Thyroid gland (tissue), 4 donors: ENCODE measurements at regions not wholly inside any gene's neighbourhood (a gene's known extent, or its start where the extent isn't known, plus 50 kb on each side); places are given as distances from the start of the nearest gene placed in this dataset.

ENCODE experiments used
- DNase-seq, 2 donors: peaks; one replicate each; pipeline ENCODE4 v3.0.0-alpha.2; 2019
- H3K27ac ChIP-seq, 3 donors: fragments of 200-600 bp; sonication (generic); 1 replicate in 2 of 3; 2 replicates in 1 of 3; pipeline ENCODE4 v1.5.1; 2016 to 2019; ENCODE audit warnings: mild to moderate bottlenecking in 1 of 3, moderate library complexity in 1 of 3
- H3K27me3 ChIP-seq: fragments of 200-600 bp; sonication (generic); one replicate; pipeline ENCODE4 v1.5.1; 2019
- H3K36me3 ChIP-seq, 2 donors: fragments of 200-600 bp; sonication (generic); one replicate each; pipeline ENCODE4 v1.5.1; 2016 to 2019
- H3K4me1 ChIP-seq, 2 donors: fragments of 200-600 bp; sonication (generic); one replicate each; pipeline ENCODE4 v1.5.1; 2017 to 2019
- H3K4me3 ChIP-seq, 3 donors: fragments of 200-600 bp; sonication (generic); replicated peaks in 1 of 3; 1 replicate in 2 of 3; 2 replicates in 1 of 3; pipeline ENCODE4 v1.5.1; 2016; ENCODE audit warnings: mild to moderate bottlenecking in 1 of 3
- H3K9me3 ChIP-seq: fragments of 200-600 bp; sonication (generic); one replicate; pipeline ENCODE4 v1.5.1; 2017
- POLR2A ChIP-seq, 2 donors: fragments of 450-650 bp; IDR thresholded peaks; one replicate each; pipeline ENCODE4 v1.6.1; 2017; ENCODE audit warnings: antibody characterized with exemption in 2 of 2, mild to moderate bottlenecking in 2 of 2, moderate library complexity in 1 of 2
- WGBS, 2 donors: methylation state at CpG; one replicate each; pipeline ENCODE4 v1.1.5; 2017; 5-methylcytosine and 5-hydroxymethylcytosine counted together
- intact Hi-C: fragments of 100-400 bp; cut with DNase I; formaldehyde crosslinking; loops from one replicate; pipeline ENCODE4 v1.15.1; 2023
- TF ChIP-seq, protein P1 (sequence below), 6 experiments: fragments of 200-600 bp in 3 of 6; fragments of 450-650 bp in 3 of 6; sonication (generic) in 3 of 6; IDR thresholded peaks; one replicate each; pipeline ENCODE4 v1.5.1; 2016 to 2019; ENCODE audit warnings: antibody characterized with exemption in 6 of 6, mild to moderate bottlenecking in 2 of 6, inconsistent platforms in 1 of 6, moderate library complexity in 1 of 6

DNA sequence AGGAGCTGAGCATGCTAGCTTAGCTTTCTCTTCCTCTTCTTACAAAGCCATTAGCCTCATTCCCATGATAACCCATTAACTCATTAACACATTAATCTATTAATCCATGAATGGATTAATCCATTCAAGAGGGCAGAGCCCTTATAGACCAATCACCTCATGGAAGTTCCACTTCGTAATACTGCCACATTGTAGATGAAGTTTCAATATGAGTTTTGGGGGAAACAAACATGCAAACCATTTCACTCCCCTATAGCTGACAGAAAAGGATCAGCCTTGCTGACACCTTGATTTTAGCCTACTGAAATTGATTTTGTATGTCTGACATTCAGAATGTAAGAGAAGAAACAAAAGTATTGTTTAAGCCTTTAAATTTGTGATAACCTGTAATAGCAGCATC, 251.8 kb upstream of the GALNTL6 start:
- intact Hi-C loops, result no loop called here
- Histone ChIP-seq H3K4me3 (no peak overlapping the region), H3K9me3 (no peaks in the 10 kb centered on the region), H3K4me1 (no peaks in the 10 kb centered on the region), H3K36me3 (no peaks in the 10 kb centered on the region), H3K27ac (no peak overlapping the region), H3K27me3 (no peaks in the 10 kb centered on the region)
- TF ChIP-seq, protein P1, sequence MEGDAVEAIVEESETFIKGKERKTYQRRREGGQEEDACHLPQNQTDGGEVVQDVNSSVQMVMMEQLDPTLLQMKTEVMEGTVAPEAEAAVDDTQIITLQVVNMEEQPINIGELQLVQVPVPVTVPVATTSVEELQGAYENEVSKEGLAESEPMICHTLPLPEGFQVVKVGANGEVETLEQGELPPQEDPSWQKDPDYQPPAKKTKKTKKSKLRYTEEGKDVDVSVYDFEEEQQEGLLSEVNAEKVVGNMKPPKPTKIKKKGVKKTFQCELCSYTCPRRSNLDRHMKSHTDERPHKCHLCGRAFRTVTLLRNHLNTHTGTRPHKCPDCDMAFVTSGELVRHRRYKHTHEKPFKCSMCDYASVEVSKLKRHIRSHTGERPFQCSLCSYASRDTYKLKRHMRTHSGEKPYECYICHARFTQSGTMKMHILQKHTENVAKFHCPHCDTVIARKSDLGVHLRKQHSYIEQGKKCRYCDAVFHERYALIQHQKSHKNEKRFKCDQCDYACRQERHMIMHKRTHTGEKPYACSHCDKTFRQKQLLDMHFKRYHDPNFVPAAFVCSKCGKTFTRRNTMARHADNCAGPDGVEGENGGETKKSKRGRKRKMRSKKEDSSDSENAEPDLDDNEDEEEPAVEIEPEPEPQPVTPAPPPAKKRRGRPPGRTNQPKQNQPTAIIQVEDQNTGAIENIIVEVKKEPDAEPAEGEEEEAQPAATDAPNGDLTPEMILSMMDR (IDR thresholded peaks at IDR 0.05), result no peak
- TF ChIP-seq POLR2A (IDR thresholded peaks at IDR 0.05), result no peak
- DNase-seq, result no peak
- WGBS, 2 donors, result 86 to 92% methylated on average over 1 of the region's 1 CpG

DNA sequence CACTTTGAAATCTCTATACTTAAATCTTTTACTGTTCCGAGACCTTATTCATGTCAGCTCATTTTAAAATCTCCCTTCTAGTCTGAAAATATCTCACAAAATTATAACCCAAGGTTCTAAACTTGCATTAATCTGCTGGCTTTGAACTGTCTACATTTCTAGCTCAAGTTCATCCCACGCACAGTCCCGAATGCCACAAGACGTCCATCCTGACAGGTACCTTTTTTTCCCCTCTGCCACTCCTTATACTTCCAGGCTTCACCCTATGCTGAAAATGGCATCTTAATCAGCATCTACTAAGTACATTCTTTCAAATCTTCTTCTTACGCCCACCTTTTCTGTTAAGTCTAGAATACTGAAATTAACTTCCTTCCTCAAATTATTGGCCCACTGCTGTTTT, 259.2 kb upstream of the GALNTL6 start:
- Histone ChIP-seq H3K4me3 (no peak overlapping the region), H3K36me3 (no peaks in the 10 kb centered on the region), H3K27ac (no peak overlapping the region), H3K4me1 (no peaks in the 10 kb centered on the region), H3K27me3 (no peaks in the 10 kb centered on the region), H3K9me3 (no peaks in the 10 kb centered on the region)
- WGBS, 2 donors, result 91 to 93% methylated on average over 5 of the region's 5 CpGs
- DNase-seq, result no peak
- no peak for TF ChIP-seq POLR2A (IDR thresholded peaks at IDR 0.05)
- TF ChIP-seq, protein P1 (IDR thresholded peaks at IDR 0.05), result no peak
- intact Hi-C loops, result no loop called here

DNA sequence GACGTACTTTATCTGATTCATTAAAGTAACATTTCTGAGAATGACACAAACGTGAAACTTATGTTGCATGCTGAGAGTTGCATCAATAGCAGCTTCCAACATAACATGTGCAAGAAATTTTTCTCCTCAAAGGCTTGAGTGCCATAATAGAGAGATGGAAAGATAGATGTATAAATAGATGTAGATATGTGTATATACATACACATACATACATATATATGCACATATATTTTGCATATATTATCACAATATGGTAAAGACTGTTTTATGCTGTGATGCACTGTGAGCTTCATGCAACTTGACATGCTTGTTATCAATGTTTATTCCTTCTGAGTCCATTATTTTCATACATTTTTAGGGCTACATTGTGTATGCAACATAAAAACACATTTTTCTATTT, 270.6 kb upstream of the GALNTL6 start:
- no peaks in the 10 kb centered on the region for H3K36me3 ChIP-seq
- H3K9me3 ChIP-seq, result no peaks in the 10 kb centered on the region
- no peak overlapping the region for H3K4me3 ChIP-seq
- intact Hi-C loops, result no loop called here
- no peak for TF ChIP-seq POLR2A (IDR thresholded peaks at IDR 0.05)
- TF ChIP-seq, protein P1 (IDR thresholded peaks at IDR 0.05), result no peak
- WGBS, 2 donors, result 85 to 87% methylated on average over 2 of the region's 2 CpGs
- DNase-seq, result no peak
- H3K4me1 ChIP-seq, result no peaks in the 10 kb centered on the region
- no peak overlapping the region for H3K27ac ChIP-seq
- H3K27me3 ChIP-seq, result no peaks in the 10 kb centered on the region

DNA sequence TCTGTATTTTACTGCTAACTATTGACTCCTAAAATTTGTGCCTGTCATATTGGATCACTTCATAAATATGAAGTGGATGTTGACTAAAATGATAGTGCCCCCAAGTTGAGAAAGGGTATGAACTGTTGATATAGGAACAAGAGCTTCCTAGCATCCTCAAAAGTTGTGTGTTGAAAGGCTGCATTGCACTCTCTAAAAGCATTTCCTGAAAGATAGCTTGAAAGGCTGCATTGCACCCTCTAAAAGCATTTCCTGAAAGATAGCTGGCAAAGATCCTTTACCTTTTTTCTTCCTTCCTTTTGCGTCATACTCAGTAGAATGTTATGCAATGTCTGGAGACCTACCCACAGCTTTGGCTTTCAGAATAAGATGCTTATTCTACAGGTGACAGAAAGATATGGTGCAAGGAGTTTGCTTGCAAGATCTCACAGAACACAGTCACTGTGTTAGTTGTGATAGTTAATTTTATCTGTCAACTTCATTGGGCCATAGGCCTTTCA, 274.6 kb upstream of the GALNTL6 start:
- TF ChIP-seq, protein P1 (IDR thresholded peaks at IDR 0.05), result no peak
- TF ChIP-seq POLR2A (IDR thresholded peaks at IDR 0.05), result no peak
- Histone ChIP-seq H3K36me3 (no peaks in the 10 kb centered on the region), H3K9me3 (no peaks in the 10 kb centered on the region), H3K4me3 (no peak overlapping the region), H3K27me3 (no peaks in the 10 kb centered on the region), H3K27ac (no peak overlapping the region), H3K4me1 (no peaks in the 10 kb centered on the region)
- WGBS, 2 donors, result 82 to 84% methylated on average over 1 of the region's 1 CpG
- DNase-seq, result no peak
- intact Hi-C loops, result no loop called here

DNA sequence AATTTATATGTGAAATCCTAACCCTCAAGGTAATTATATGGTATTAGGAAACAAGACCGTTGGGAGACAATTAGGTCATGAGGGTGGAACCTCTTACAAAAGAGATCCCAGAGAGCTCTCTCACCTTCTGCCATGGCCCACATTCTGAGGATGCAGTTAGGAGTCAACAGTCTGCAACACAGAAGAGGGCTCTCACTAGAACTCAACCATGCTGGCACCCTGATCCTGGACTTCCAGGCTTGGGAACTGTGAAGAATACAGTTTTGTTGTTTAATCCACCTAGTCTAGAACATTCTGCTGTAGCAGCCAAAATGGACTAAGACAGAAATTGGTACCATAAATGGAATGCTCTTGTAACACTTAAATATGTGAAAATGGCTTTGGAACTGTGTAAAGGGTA, 278.8 kb upstream of the GALNTL6 start:
- Histone ChIP-seq H3K36me3 (no peaks in the 10 kb centered on the region), H3K4me3 (no peak overlapping the region), H3K9me3 (no peaks in the 10 kb centered on the region), H3K27ac (no peak overlapping the region), H3K27me3 (no peaks in the 10 kb centered on the region), H3K4me1 (no peaks in the 10 kb centered on the region)
- TF ChIP-seq POLR2A (IDR thresholded peaks at IDR 0.05), result no peak
- TF ChIP-seq, protein P1 (IDR thresholded peaks at IDR 0.05), result no peak
- WGBS, 2 donors, result 73 to 78% methylated on average over 1 of the region's 1 CpG
- DNase-seq, result no peak
- intact Hi-C loops, result no loop called here
